Spleen (tissue), 11 donors: ENCODE measurements at regions not wholly inside any gene's neighbourhood (a gene's known extent, or its start where the extent isn't known, plus 50 kb on each side); places are given as distances from the start of the nearest gene placed in this dataset.

Experiments used
- DNase-seq: peaks from one replicate; pipeline ENCODE4 v3.0.0-alpha.2; 2020
- H3K27ac ChIP-seq, 8 donors: fragments of 200-600 bp; sonication (generic) in 7 of 8; 1 replicate in 4 of 8; 2 replicates in 4 of 8; pipeline versions ENCODE4 v1.5.0 to v1.8.0; 2016 to 2021; ENCODE audit warnings: inconsistent platforms in 4 of 8, mild to moderate bottlenecking in 4 of 8, moderate library complexity in 1 of 8
- H3K27me3 ChIP-seq, 7 donors: fragments of 200-600 bp; sonication (generic) in 6 of 7; replicated peaks in 1 of 7; 1 replicate in 4 of 7; 2 replicates in 3 of 7; pipeline versions ENCODE4 v1.5.0 to v1.8.0; 2016 to 2021; ENCODE audit warnings: inconsistent platforms in 3 of 7, mild to moderate bottlenecking in 1 of 7
- H3K36me3 ChIP-seq, 6 donors: fragments of 200-600 bp; sonication (generic) in 5 of 6; 1 replicate in 4 of 6; 2 replicates in 2 of 6; pipeline versions ENCODE4 v1.5.0 to v1.8.0; 2016 to 2021; ENCODE audit warnings: inconsistent platforms in 2 of 6
- H3K4me1 ChIP-seq, 6 donors: fragments of 200-600 bp; sonication (generic) in 5 of 6; 1 replicate in 3 of 6; 2 replicates in 3 of 6; pipeline versions ENCODE4 v1.5.0 to v1.8.0; 2016 to 2021; ENCODE audit warnings: inconsistent platforms in 3 of 6
- H3K4me3 ChIP-seq, 8 donors: fragments of 200-600 bp; sonication (generic) in 7 of 8; 1 replicate in 4 of 8; 2 replicates in 4 of 8; pipeline versions ENCODE4 v1.5.0 to v1.8.0; 2016 to 2021; ENCODE audit warnings: inconsistent platforms in 4 of 8, mild to moderate bottlenecking in 4 of 8, moderate library complexity in 2 of 8
- H3K9me3 ChIP-seq, 8 donors: fragments of 200-600 bp; sonication (generic) in 7 of 8; 1 replicate in 4 of 8; 2 replicates in 4 of 8; pipeline versions ENCODE4 v1.5.0 to v1.8.0; 2016 to 2021; ENCODE audit warnings: inconsistent platforms in 4 of 8
- POLR2A ChIP-seq, 3 donors: fragments of 450-650 bp; IDR thresholded peaks; one replicate each; pipeline ENCODE4 v1.5.1; 2017; ENCODE audit warnings: antibody characterized with exemption in 3 of 3, mild to moderate bottlenecking in 1 of 3
- POLR2AphosphoS5 ChIP-seq, 3 donors: sonication (generic); formaldehyde crosslinking; IDR thresholded peaks; one replicate each; pipeline ENCODE4 v1.5.1; 2017; ENCODE audit warnings: antibody characterized with exemption in 3 of 3
- WGBS, 5 donors: extraction: QIAGEN DNeasy Blood & Tissue Kit in 3 of 5; methylation state at CpG; one replicate each; pipeline versions ENCODE4 v1.1.5 to v1.1.7; 2013 to 2018; 5-methylcytosine and 5-hydroxymethylcytosine counted together
- intact Hi-C: fragments of 100-400 bp; cut with DNase I; formaldehyde crosslinking; loops from one replicate; pipeline ENCODE4 v1.15.0; 2023; ENCODE audit warnings: low total_unique reads
- TF ChIP-seq, protein P1 (sequence below), 11 experiments: fragments of 200-600 bp in 7 of 11; fragments of 450-650 bp in 4 of 11; sonication (generic) in 4 of 11; IDR thresholded peaks in 8 of 11; conservative IDR thresholded peaks in 3 of 11; 1 replicate in 7 of 11; 2 replicates in 4 of 11; pipeline versions ENCODE4 v1.4.0 to v1.8.0; 2016 to 2021; ENCODE audit warnings: antibody characterized with exemption in 11 of 11, inconsistent platforms in 4 of 11, mild to moderate bottlenecking in 1 of 11
- donor health status: healthy with polysubstance abuse.
- donor health status: DM: no; HTN: no; CAD: no; lungs with moderate emphysema.
- donor health status: DM: no; HTN: no; CAD: no.
- donor health status: Bipolar disorder and iron deficiency.
- donor health status: healthy.
- donor health status: DM: no; HTN: no; CAD: no.
- donor health status: DM: yes; HTN: yes; CAD: no.

GRCh38 chr21:28712411-28712810 lies 280.3 kb downstream of the LTN1 start:
- no peak overlapping the region for H3K4me3 ChIP-seq
- intact Hi-C loops = no loop called here
- peaks cover 0 to 9% (median 5%) of the 10 kb centered on the region in 8 donors for H3K9me3 ChIP-seq
- H3K27me3 ChIP-seq = no peaks in the 10 kb centered on the region
- no peaks in the 10 kb centered on the region for H3K36me3 ChIP-seq
- H3K27ac ChIP-seq = no peak overlapping the region
- TF ChIP-seq POLR2AphosphoS5 (IDR thresholded peaks at IDR 0.05) = no peak
- TF ChIP-seq, protein P1, sequence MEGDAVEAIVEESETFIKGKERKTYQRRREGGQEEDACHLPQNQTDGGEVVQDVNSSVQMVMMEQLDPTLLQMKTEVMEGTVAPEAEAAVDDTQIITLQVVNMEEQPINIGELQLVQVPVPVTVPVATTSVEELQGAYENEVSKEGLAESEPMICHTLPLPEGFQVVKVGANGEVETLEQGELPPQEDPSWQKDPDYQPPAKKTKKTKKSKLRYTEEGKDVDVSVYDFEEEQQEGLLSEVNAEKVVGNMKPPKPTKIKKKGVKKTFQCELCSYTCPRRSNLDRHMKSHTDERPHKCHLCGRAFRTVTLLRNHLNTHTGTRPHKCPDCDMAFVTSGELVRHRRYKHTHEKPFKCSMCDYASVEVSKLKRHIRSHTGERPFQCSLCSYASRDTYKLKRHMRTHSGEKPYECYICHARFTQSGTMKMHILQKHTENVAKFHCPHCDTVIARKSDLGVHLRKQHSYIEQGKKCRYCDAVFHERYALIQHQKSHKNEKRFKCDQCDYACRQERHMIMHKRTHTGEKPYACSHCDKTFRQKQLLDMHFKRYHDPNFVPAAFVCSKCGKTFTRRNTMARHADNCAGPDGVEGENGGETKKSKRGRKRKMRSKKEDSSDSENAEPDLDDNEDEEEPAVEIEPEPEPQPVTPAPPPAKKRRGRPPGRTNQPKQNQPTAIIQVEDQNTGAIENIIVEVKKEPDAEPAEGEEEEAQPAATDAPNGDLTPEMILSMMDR (IDR thresholded peaks at IDR 0.05 in 8 of 11, conservative IDR thresholded peaks at IDR 0.05 in 3 of 11) = no peak
- TF ChIP-seq POLR2A (IDR thresholded peaks at IDR 0.05) = no peak
- DNase-seq = no peak
- no peaks in the 10 kb centered on the region for H3K4me1 ChIP-seq

- Histone ChIP-seq H3K4me1 (no peaks in the 10 kb centered on the region), H3K4me3 (no peak overlapping the region), H3K27me3 (no peaks in the 10 kb centered on the region), H3K9me3 (peaks cover 0 to 26% (median 17%) of the 10 kb centered on the region in 8 donors), H3K36me3 (no peaks in the 10 kb centered on the region), H3K27ac (no peak overlapping the region)
- DNase-seq = no peak
- TF ChIP-seq POLR2A (IDR thresholded peaks at IDR 0.05) (no peak), POLR2AphosphoS5 (IDR thresholded peaks at IDR 0.05) (no peak)
- TF ChIP-seq, protein P1 (IDR thresholded peaks at IDR 0.05 in 8 of 11, conservative IDR thresholded peaks at IDR 0.05 in 3 of 11) = no peak
- WGBS, 5 donors = 69 to 97% (median 83%) methylated on average over 4 of the region's 4 CpGs
- intact Hi-C loops = no loop called here
Measured at GRCh38 chr21:28705616-28706015, 287.1 kb downstream of the LTN1 start.

DNA sequence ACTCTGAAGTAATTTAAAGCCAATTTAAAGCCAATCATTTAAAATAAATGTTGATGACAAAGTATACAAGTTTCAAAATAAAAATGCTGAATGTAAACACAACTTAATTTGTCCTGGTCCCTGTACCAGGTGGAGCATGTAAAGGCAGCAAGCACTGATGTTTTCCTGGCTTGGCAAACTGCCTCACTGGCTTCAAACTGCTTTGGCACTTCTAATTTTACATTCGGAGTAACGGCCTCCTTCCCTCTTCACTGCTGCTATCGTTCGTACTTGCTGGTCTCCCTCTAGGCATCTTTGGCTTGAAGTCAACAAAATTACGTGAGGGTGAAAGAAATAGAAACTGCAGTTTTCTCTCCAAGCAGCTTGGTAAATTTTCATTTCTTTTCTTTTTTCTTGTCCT lies 287.9 kb downstream of the LTN1 start:
- Histone ChIP-seq H3K27ac (no peak overlapping the region), H3K27me3 (no peaks in the 10 kb centered on the region), H3K36me3 (no peaks in the 10 kb centered on the region), H3K4me1 (no peaks in the 10 kb centered on the region), H3K9me3 (peaks cover 0 to 26% (median 17%) of the 10 kb centered on the region in 8 donors), H3K4me3 (no peak overlapping the region)
- intact Hi-C loops = no loop called here
- 60 to 87% (median 66%) methylated on average over 5 of the region's 5 CpGs for WGBS, 5 donors
- TF ChIP-seq POLR2AphosphoS5 (IDR thresholded peaks at IDR 0.05) = no peak
- TF ChIP-seq, protein P1 (IDR thresholded peaks at IDR 0.05 in 8 of 11, conservative IDR thresholded peaks at IDR 0.05 in 3 of 11) = no peak
- no peak for TF ChIP-seq POLR2A (IDR thresholded peaks at IDR 0.05)
- DNase-seq = no peak

GRCh38 chr21:28703861-28704260 lies 288.8 kb downstream of the LTN1 start:
- Histone ChIP-seq H3K36me3 (no peaks in the 10 kb centered on the region), H3K4me3 (no peak overlapping the region), H3K4me1 (no peaks in the 10 kb centered on the region), H3K27ac (no peak overlapping the region), H3K27me3 (no peaks in the 10 kb centered on the region), H3K9me3 (peaks cover 0 to 19% (median 15%) of the 10 kb centered on the region in 8 donors)
- TF ChIP-seq, protein P1 (IDR thresholded peaks at IDR 0.05 in 8 of 11, conservative IDR thresholded peaks at IDR 0.05 in 3 of 11) = no peak
- 64 to 79% (median 75%) methylated on average over 2 of the region's 2 CpGs for WGBS, 5 donors
- DNase-seq = no peak
- intact Hi-C loops = no loop called here
